ENCODE measurements at regions not wholly inside any gene's neighbourhood (a gene's known extent, or its start where the extent isn't known, plus 50 kb on each side); places are given as distances from the start of the nearest gene placed in this dataset.

GRCh38 chr7:94848531-94848930 lies 58.9 kb upstream of the PPP1R9A start:
- ChIA-PET CTCF (no interaction called here), POLR2A (no interaction called here)
- no peak for DNase-seq (ENCODE audit: low read depth, low spot score)
- H3K4me3 ChIP-seq (ENCODE audit: low read depth in 2 of 2, low read length in 2 of 2), result no peak overlapping the region
- TF ChIP-seq CTCF (IDR thresholded peaks at IDR 0.05), result no peak
- no peak for TF ChIP-seq POLR2AphosphoS5 (IDR thresholded peaks at IDR 0.05; ENCODE audit: low read depth, low read length)
- no peak for TF ChIP-seq TCF7L2 (IDR thresholded peaks at IDR 0.05; ENCODE audit: low read depth, low read length)
- TF ChIP-seq REST (IDR thresholded peaks at IDR 0.05; ENCODE audit: insufficient read depth in 1 of 2, low read depth in 2 of 2, low read length in 1 of 2), result no peak
- TF ChIP-seq SIN3A (IDR thresholded peaks at IDR 0.05; ENCODE audit: borderline replicate concordance, insufficient read depth, low read depth, low read length), result no peak
- H3K9me3 ChIP-seq (ENCODE audit: control insufficient read depth, insufficient read depth, low read depth, low read length), result no peaks in the 10 kb centered on the region; the same call in 1 of the 2 replicates
- no peak for ATAC-seq
- no peaks in the 10 kb centered on the region for H3K4me1 ChIP-seq (ENCODE audit: control insufficient read depth, insufficient read depth, low read length)
- no peaks in the 10 kb centered on the region for H3K36me3 ChIP-seq (ENCODE audit: control insufficient read depth, insufficient read depth, low read length)
- no peaks in the 10 kb centered on the region for H3K27me3 ChIP-seq (ENCODE audit: control insufficient read depth, insufficient read depth, low read length)
- in situ Hi-C loops (cut with HindIII; ENCODE audit: low pct_unique_long_range_greater_than_20kb, low sequenced_read_pairs), result no loop called here
- BruUV-seq (replicated peaks), result no TSS peak
- intact Hi-C loops (cut with micrococcal nuclease; ENCODE audit: unreplicated experiment), result no loop called here
- no peak overlapping the region for H3K27ac ChIP-seq (ENCODE audit: low read length)

GRCh38 chr7:94848992-94849576 lies 58.3 kb upstream of the PPP1R9A start:
- no peak for TF ChIP-seq POLR2AphosphoS5 (IDR thresholded peaks at IDR 0.05; ENCODE audit: low read depth, low read length)
- no peak for TF ChIP-seq REST (IDR thresholded peaks at IDR 0.05; ENCODE audit: insufficient read depth in 1 of 2, low read depth in 2 of 2, low read length in 1 of 2)
- TF ChIP-seq SIN3A (IDR thresholded peaks at IDR 0.05; ENCODE audit: borderline replicate concordance, insufficient read depth, low read depth, low read length), result no peak
- no peak for TF ChIP-seq CTCF (IDR thresholded peaks at IDR 0.05)
- TF ChIP-seq TCF7L2 (IDR thresholded peaks at IDR 0.05; ENCODE audit: low read depth, low read length), result no peak
- H3K4me1 ChIP-seq (ENCODE audit: control insufficient read depth, insufficient read depth, low read length), result no peaks in the 10 kb centered on the region
- no TSS peak for BruUV-seq (replicated peaks)

More at GRCh38 chr7:94848992-94849576, 58.3 kb upstream of the PPP1R9A start:
- Histone ChIP-seq H3K4me3 (ENCODE audit: low read depth in 2 of 2, low read length in 2 of 2) (no peak overlapping the region), H3K27ac (ENCODE audit: low read length) (no peak overlapping the region), H3K27me3 (ENCODE audit: control insufficient read depth, insufficient read depth, low read length) (no peaks in the 10 kb centered on the region), H3K36me3 (ENCODE audit: control insufficient read depth, insufficient read depth, low read length) (no peaks in the 10 kb centered on the region), H3K9me3 (ENCODE audit: control insufficient read depth, insufficient read depth, low read depth, low read length) (no peaks in the 10 kb centered on the region; the same call in 1 of the 2 replicates)
- DNase-seq (ENCODE audit: low read depth, low spot score), result no peak
- POLR2A ChIA-PET, result no interaction called here
- intact Hi-C loops (cut with micrococcal nuclease; ENCODE audit: unreplicated experiment) (no loop called here), in situ Hi-C loops (cut with HindIII; ENCODE audit: low pct_unique_long_range_greater_than_20kb, low sequenced_read_pairs) (no loop called here)
- no peak for ATAC-seq
- CTCF ChIA-PET, result no interaction called here
